ENCODE measurements at regions not wholly inside any gene's neighbourhood (a gene's known extent, or its start where the extent isn't known, plus 50 kb on each side); places are given as distances from the start of the nearest gene placed in this dataset.

DNA sequence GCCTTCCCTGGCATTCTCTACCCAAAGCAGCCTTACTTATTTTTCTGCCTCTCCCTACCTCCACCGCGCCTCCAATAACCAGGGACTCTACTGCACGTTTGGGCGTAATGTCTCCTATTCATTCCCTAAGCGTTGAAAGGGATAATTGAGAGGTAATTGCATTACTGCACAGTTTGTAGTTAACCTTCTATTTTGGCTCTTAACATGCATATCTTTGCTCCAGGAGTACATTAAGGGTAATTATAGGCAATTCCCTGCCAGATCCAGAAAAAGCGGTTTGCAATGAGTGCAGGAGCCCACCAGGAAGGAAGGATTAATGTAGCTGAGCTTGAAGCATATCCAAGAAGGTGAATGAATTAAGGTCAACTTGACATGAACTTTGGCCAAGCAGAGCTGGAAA, 558.4 kb downstream of the TYW1 start:
- Histone ChIP-seq H3K4me1 (no peaks in the 10 kb centered on the region), H3K9me3 (no peaks in the 10 kb centered on the region), H3K4me3 (no peak overlapping the region), H3K36me3 (no peaks in the 10 kb centered on the region), H3K27ac (no peak overlapping the region), H3K27me3 (no peaks in the 10 kb centered on the region)
- TF ChIP-seq, protein P1, sequence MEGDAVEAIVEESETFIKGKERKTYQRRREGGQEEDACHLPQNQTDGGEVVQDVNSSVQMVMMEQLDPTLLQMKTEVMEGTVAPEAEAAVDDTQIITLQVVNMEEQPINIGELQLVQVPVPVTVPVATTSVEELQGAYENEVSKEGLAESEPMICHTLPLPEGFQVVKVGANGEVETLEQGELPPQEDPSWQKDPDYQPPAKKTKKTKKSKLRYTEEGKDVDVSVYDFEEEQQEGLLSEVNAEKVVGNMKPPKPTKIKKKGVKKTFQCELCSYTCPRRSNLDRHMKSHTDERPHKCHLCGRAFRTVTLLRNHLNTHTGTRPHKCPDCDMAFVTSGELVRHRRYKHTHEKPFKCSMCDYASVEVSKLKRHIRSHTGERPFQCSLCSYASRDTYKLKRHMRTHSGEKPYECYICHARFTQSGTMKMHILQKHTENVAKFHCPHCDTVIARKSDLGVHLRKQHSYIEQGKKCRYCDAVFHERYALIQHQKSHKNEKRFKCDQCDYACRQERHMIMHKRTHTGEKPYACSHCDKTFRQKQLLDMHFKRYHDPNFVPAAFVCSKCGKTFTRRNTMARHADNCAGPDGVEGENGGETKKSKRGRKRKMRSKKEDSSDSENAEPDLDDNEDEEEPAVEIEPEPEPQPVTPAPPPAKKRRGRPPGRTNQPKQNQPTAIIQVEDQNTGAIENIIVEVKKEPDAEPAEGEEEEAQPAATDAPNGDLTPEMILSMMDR (IDR thresholded peaks at IDR 0.05): no peak
- DNase-seq (ENCODE audit: low spot score): no peak

DNA sequence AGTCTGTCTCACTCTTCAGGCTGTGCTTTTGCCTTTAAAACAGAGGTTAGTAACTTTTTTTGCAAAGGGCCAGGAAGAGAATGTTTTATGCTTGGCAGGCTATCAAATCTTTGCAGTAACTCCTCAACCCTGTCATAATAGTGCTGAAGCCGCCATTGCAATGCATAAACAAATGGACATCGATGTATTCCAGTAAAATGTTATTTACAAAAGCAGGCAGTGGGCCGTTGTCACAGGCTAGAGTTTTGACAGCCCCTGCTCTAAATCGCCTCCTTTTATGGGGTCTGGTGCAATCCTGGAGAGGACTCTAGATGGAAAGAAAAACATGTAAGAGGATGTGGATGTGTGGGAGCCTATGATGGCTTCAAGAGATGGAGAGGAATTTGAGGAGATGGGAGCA, 568.3 kb downstream of the TYW1 start:
- TF ChIP-seq, protein P1 (IDR thresholded peaks at IDR 0.05): no peak
- no peak overlapping the region for H3K27ac ChIP-seq

GRCh38 chr7:67566101-67566500, 569.5 kb downstream of the TYW1 start:
- no peaks in the 10 kb centered on the region for H3K9me3 ChIP-seq
- DNase-seq (ENCODE audit: low spot score): no peak
- TF ChIP-seq, protein P1 (IDR thresholded peaks at IDR 0.05): no peak
- H3K4me3 ChIP-seq: no peak overlapping the region
- H3K27ac ChIP-seq: no peak overlapping the region
- no peaks in the 10 kb centered on the region for H3K4me1 ChIP-seq
- H3K27me3 ChIP-seq: no peaks in the 10 kb centered on the region
- H3K36me3 ChIP-seq: no peaks in the 10 kb centered on the region

More for the DNA sequence above, 568.3 kb downstream of the TYW1 start:
- Histone ChIP-seq H3K27me3 (no peaks in the 10 kb centered on the region), H3K4me1 (no peaks in the 10 kb centered on the region), H3K9me3 (no peaks in the 10 kb centered on the region), H3K4me3 (no peak overlapping the region), H3K36me3 (no peaks in the 10 kb centered on the region)
- no peak for DNase-seq (ENCODE audit: low spot score)

DNA sequence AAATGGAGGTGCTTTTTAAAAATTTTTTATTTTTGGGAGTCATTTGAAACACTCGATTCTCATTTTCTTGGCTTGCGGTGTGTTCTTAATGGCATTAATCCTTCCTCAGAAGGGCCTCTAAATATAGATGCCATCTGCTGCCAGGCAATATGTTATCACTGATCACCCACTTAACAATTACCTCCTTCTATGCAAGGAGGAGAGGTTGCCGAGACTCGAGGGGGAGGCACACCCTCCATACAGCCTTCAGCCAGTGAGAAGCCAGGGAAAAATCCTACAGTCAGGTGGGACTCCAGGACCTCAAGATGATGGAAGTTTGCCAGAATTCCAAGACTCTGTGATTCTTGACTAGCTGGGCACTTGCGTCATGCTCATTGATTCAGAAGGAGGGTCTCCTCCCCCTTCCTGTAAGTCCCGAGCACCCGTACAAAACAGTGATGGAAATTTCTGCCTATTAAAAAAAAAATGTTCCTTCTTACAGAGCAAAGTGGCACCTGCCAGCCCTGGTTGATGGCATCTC, 574.5 kb downstream of the TYW1 start:
- DNase-seq (ENCODE audit: low spot score): no peak
- Histone ChIP-seq H3K4me1 (no peaks in the 10 kb centered on the region), H3K27ac (no peak overlapping the region), H3K9me3 (peaks cover 0 to 8% of the 10 kb centered on the region in 2 donors), H3K27me3 (no peaks in the 10 kb centered on the region), H3K36me3 (no peaks in the 10 kb centered on the region), H3K4me3 (no peak overlapping the region)
- TF ChIP-seq, protein P1 (IDR thresholded peaks at IDR 0.05): no peak

GRCh38 chr7:67573639-67574038, 577.0 kb downstream of the TYW1 start:
- TF ChIP-seq, protein P1 (IDR thresholded peaks at IDR 0.05): no peak
- Histone ChIP-seq H3K36me3 (no peaks in the 10 kb centered on the region), H3K4me1 (no peaks in the 10 kb centered on the region), H3K9me3 (peaks cover 0 to 8% of the 10 kb centered on the region in 2 donors), H3K27ac (no peak overlapping the region), H3K4me3 (no peak overlapping the region), H3K27me3 (no peaks in the 10 kb centered on the region)
- no peak for DNase-seq (ENCODE audit: low spot score)

GRCh38 chr7:67588631-67589030, 592.0 kb downstream of the TYW1 start:
- Histone ChIP-seq H3K9me3 (peaks cover 0 to 40% of the 10 kb centered on the region in 2 donors), H3K27ac (no peak overlapping the region), H3K27me3 (no peaks in the 10 kb centered on the region), H3K4me3 (no peak overlapping the region), H3K4me1 (no peaks in the 10 kb centered on the region), H3K36me3 (no peaks in the 10 kb centered on the region)
- DNase-seq (ENCODE audit: low spot score): no peak
- TF ChIP-seq, protein P1 (IDR thresholded peaks at IDR 0.05): no peak
